GM21423 (cell line): ENCODE measurements at regions not wholly inside any gene's neighbourhood (a gene's known extent, or its start where the extent isn't known, plus 50 kb on each side); places are given as distances from the start of the nearest gene placed in this dataset.

Source experiments
- ATAC-seq: cut with Tn5 transposase; IDR thresholded peaks from one replicate; pipeline ENCODE4 v1.9.1; 2021; ENCODE audit warnings: mild to moderate bottlenecking, moderate library complexity; ENCODE audit not compliant: unreplicated experiment

DNA sequence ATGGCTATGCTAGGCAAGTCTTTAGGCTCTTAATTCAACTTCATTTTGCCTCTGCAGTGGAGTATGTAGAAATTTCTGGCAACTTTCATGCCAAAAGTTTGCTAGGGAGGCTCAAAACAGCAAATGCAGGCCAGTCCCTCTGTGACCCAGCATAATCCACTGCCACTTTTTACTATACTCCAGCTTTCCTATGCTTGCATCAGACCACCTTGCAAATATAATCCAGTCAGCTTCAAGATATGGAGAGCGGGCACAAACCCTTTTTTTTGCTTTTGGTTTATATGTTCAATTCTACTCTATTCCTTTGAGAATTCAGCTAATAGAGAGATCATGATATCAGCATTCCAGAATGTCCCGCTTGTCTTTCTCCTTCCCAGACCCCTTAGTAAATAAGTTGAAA lies 192.0 kb upstream of the PABPC4L start:
- ATAC-seq, result no peak

DNA sequence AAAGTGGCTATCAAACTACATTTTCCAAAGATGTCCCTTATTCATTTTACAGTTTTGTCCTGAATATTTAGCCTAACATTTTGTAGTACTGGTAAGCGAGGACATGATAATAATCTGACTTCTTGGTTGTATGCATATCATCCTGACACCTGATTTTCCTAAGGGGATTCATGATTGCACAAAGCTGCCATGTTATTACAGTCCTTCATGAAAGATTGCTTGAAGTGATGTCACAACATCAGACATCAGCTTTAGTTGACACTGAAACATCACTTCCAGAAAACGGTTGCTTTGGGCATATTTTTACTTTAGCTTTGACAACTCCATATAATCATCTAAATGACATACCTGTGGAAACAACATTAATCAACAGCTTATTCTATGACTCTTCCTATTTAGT lies 188.7 kb upstream of the PABPC4L start:
- ATAC-seq, result no peak

DNA sequence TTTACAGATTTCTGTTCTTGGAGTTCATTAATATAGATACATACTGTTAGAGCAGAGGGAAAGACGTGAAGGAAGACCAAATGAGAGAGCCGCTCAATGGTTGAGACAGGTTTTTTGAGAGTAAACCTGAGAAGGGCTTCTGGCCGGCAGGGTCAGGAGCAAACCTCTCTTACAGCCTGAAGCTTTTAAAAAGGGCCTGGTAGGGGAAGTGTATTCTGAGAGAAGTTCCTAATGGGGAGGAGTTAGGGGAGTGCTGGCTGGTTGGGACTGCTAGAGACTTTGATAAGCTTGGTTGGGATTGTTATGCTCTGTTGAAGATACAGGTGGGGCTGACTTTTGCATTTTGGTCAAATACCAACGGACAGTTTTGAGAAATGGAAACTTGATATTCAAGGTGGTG lies 186.8 kb upstream of the PABPC4L start:
- no peak for ATAC-seq

DNA sequence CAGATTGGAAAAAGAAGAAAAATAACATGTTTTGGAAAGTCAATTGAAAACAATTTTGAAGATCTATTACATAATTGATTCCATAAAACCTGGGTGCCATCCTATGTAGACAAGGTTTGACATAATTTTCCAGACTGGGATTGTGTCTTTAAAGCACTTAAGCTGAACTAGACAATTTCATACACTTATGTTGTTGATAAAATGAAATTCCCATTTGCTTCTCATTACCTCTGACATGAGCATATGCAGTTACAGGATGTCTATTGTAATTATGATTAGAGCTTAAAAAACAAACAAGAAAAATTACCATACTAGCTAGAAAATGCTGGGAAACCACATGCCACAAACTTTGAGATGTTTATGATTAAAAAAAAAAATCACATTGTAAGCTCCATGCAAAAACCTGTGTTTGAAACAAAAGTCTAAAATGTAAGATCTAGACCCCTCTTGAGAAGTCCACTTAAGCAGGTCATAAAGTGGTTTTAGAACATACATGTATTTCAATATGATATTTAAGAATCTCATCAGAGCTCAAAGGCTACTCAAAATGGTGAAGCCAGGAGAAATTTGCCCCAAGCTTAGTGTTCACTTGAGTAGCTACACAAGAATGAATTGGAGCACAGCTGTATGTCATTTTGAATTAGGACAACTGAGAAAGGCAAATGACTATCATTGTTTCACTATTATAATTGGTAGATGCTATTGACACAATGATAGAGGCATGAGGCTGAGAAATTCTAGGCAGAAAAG lies 181.1 kb upstream of the PABPC4L start:
- ATAC-seq, result no peak

DNA sequence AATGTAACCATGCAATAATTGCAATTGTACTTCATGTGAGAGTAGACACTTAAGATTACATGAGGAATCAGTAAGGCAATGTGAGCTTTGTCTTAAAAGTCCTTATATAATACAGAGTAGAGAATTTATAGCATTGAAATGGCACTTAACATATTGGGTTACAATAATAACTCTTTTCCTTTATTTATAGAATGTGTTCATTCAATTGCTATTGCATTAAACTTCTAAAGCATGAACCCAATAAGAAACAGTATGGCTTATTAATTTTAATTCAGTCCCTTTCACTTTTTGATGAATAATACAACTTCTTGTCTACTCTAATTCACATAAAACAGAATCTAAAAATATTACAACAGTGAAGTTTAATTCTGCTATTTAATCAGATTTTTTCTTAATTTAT lies 174.2 kb upstream of the PABPC4L start:
- ATAC-seq, result no peak

DNA sequence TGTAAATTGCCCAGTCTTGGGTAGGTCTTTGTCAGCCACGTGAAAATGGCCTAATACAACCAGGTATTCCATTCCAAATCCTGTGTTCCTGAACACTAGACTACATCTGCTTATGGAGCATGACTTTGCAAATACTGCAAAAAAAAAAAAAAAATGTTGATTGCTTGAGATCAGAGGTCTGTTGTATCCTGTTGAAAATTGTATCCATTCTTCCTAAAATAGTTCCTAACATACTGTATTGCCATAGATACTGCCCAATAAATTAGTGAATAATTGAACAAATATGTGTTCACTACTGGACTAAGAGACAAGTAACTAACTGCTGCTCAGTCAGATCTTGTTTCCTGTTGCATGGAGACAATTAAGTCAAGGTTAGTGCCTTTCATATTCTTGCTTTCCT lies 164.3 kb upstream of the PABPC4L start:
- ATAC-seq, result no peak

DNA sequence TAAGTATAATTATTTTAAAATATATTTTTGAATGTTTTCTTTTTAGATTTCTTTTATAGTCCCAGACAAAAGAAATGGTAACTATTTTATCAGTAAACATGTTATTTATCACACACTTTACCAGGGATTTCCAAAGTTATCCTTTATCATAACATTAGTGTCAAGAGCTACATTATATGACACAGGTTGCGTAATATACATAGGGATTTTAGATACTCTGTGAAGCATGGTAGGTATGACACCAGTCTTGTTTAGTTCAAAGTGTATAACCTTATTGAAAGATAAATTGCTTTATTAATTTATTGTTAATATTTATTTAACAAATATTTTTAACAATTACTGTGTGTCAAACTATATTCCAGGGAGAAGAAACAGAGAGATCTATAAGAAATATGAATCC lies 163.3 kb upstream of the PABPC4L start:
- ATAC-seq, result no peak

DNA sequence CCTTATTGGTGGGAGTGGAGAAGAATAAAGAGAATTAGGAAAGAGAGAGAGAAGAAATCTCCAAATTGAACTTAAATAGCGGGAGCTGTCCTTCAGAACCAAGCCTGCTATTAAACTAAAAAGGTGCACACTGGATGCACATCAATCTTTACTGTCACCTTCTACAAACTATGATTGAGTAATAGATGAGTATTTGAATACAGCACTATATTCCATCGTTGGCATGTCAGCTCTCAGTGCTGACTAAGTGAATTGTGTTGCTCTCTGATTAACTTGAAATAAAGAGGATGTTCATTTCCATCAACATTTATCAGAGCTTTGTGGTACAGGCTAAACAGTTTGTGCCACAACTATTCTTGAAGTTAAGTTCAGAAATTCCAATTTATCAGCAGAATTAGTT lies 143.7 kb upstream of the PABPC4L start:
- no peak for ATAC-seq

DNA sequence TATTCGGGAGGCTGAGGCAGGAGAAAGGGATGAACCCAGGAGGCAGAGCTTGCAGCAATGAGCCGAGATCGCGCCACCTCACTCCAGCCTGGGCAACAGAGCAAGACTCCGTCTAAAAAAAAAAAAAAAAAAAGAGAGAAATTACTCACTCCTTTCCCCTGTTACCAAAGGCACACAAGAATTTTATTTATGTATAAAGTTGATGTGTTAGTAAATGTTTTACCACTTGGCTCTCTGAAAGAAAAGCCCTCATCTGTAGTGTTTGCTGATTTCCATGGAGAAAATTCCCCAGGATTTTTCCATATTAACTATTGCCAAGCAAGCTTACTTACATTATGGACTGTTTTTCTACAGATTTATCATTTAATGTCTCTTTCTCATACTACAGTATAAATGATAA lies 142.1 kb upstream of the PABPC4L start:
- ATAC-seq, result no peak

DNA sequence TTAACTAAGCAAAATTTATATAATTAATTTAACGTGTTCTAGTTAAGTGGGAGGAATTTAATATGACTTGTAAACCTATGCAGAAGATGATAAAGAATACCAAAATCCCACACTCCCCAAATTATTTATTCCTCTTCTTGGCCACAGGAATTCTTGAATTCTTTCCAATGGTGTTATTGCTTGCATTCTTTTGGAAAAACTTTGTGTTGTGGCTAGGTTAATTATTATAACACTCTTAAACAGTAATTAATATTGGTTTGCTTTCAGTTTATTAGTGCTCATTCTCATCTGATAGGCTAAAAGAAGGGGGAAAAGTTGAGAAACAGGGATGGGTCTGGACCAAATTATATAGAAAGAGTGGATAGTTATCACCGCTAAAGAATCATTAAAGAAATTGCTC lies 141.5 kb upstream of the PABPC4L start:
- ATAC-seq, result no peak

DNA sequence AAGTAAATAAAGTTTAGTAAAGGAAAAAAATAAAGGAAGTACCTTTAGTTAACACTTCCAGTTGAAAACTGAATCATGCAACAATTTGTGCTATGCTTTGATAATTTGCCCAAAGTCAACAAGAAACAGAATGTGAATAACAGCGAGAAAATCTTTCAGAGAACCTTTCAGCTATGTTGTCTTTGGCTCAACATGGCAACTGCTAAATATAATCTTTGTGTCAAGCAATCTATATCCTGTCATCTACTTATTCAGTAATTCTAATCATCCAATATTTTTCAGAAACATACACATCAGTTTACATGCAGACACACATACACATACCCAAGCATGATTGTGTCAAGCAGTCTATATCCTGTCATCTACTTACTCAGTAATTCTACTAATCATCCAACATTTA lies 136.0 kb upstream of the PABPC4L start:
- ATAC-seq, result no peak

DNA sequence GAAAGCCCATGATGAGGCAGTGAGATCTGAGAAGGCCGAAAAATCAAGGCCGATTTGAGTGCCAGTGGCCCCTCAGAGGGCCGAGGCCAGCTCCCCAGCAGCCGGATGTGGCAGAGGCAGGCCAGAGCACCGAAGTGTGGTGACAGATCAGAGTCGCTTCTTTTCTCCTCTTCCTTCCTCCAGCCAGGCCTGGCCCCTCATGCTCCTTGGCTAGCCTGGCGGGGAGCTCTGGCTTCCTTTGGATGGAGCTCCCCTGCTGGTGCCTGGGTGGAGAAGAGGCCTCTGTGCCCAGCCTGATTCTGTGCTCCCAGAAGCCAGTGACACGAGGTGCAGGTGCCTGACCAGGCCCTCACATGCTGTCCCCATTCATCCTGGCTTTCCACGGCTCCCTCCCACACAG lies 127.2 kb upstream of the PABPC4L start:
- no peak for ATAC-seq

DNA sequence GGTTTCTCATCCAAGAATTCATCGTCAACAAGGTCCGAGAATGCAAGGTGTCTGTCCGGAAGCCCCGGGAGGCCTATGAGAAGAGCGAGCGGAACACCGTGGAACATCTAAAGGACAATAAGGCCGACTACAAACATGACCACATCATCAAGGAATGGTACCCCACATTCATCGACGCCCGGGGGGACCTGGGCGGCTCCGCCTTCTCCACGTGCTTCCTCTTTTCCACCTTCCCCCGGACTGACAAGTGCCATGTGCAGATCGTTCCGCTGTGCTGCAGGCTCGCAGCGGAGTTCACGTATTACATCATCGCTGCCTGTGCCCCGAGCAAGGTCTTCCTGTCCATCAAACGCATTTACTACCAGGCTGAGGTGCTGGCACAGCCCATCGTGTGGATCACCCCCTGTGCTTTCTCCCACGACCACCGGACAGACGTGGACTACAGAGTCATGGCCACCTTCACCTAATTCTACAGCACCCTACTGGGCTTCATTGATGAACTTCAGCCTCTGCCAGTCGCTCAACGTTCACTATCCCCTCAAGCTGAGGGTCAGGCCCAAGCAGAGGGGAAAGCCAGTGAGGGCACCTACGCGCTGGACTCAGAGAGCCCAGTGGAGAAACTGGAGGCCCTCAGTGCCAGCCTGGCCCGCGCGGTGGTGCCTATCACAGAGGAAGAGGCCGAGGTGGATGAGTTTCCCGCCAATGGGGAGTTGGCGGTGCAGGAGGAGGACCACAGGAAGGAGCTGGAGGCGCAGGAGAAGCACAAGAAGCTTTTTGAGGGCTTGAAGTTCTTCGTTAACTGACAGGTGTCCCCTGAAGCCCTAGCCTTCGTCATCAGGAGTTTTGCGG lies 125.9 kb upstream of the PABPC4L start:
- ATAC-seq, result no peak

DNA sequence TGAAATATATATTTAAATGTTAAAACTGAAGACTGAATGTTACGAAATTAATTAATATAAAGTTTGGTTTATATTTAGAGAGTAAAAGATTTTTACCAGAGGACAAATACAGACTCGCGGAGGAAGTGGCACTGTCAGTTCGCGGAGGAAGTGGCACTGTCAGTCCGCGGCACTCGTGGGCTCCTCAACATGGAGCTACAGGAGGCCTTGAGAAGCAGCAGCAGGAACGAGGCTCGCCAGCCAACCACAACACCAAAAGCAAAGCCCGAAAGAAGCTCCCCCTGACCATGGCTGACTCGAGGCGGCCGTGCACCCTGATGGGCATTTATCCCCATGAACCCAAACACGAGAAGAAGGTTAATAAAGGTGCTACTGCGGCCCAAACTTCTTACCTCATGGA lies 125.3 kb upstream of the PABPC4L start:
- no peak for ATAC-seq

DNA sequence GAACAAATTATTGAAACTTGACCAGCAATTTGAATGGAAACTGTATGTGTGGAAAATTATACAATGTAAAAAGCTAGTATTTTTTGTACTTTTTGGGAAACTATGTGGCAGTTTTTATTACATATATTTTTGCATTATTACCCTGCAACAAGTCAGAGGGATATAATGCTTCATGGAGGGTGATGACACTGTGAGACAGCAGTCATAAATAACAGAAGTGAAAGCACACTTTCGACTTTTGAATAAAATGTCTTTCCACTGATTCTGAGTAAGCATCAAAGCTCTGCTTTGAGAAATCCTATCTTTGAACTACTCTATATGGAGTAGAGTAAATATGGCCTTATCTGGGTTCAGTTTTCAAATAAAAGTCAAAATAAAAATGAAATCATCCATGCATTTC lies 122.6 kb upstream of the PABPC4L start:
- no peak for ATAC-seq

DNA sequence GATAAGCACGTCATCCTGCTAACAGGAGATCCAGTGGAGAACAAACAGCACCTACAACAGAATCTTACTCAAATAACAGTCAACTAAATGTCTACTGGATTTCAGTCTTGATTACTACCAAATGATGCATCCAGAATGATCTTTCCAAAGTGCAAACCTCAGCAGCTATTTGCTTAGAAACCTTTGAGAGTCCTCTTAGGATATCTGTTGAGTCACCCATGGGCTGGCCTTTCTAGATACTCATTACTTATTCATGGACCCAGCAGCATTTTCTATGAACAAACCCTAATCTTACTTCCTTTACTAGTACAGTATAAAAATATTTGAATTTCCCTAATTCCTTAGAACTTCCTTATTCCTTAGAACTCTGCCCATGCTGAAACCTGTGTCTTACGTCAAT lies 118.5 kb upstream of the PABPC4L start:
- ATAC-seq, result no peak

DNA sequence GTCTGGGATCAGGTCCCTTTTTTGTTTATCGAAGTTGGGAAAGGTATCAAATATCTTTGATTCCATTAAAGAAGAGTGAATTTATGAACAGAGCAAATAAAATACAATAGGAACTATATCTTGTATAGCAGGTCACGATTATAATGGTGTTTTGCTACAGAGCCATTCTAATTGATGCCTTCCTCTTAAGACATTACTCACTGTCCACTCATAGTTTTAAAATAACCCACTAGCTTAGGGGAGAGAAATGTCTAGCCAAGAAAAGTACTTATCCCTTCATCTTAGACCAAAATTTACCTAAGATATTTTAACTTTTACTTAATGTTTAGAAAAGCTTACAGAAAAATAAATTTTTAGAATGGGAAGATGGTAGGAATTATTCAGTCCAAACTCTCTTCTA lies 112.0 kb upstream of the PABPC4L start:
- ATAC-seq, result no peak

DNA sequence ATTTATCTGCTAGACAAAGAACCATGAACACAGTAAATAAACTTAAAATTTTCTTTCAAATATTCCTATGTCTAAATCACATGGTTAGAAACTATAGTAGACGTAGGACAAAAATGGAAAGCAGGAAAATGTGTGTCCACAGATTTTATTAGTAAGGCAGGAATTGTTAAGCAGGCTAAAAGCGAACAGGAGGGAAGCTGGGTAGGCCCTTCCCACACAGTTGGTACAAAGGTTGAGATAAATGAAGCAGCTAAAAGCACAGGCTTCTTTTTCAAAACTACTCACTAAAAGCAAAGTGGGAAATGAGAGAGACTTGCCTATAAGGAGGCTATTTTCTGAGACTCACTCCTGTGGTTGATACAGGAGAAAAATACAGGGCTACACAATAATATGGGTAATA lies 108.1 kb upstream of the PABPC4L start:
- ATAC-seq, result no peak

DNA sequence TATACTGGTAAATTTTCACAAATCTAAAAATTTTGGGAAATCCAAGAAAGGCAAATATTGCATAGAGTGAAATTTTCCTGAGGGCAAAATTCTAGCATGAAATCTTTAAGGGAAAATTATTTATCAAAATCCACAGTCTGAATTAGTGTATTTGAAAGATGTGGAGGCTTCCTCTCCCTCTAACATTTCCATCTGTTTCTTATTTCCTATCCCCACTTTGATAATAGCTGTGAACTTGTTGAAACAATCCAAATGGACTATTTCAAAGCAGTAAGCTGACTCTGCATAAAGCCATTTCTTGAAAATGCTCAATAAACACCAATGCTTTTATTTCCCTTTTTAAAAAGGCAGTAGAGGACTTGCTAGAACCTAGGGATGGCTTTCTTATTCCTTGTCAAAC lies 107.3 kb upstream of the PABPC4L start:
- ATAC-seq, result no peak

DNA sequence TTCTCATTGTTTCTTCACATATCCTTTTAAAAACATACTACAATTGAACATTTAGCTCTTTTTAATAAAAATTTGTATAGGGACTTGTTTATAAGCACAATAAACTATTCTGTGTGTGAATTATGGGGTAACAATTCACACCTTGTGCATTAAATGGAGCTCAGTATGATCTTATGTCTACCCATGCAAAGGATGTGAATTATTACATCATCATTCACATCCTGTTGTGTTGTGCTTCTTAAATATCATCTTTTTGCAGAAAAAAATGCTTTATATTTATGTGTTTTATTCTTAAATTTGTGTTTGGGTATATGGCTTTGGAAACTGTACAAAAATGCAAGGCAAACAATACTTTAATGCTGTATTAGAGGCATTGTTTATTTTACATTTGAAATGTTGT lies 96.7 kb upstream of the PABPC4L start:
- no peak for ATAC-seq

DNA sequence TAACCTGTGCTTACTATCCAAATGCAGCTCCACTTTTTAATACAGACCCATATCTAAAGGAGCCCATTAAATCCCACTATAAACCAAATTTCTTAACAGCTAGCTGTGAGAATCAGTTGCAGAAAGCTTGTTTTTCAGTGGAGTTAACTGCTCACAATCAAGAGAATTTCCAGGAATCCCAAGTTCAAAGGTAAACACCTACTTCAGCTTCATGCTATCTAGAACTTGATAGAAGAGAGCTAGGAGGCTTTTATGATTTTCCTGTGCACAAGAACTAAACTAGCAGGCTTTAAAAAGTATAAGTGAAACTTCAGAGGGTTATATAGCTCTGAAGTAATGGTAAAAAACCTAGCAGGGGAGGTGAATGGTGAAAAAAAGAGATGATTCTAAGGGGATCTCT lies 96.2 kb upstream of the PABPC4L start:
- no peak for ATAC-seq

DNA sequence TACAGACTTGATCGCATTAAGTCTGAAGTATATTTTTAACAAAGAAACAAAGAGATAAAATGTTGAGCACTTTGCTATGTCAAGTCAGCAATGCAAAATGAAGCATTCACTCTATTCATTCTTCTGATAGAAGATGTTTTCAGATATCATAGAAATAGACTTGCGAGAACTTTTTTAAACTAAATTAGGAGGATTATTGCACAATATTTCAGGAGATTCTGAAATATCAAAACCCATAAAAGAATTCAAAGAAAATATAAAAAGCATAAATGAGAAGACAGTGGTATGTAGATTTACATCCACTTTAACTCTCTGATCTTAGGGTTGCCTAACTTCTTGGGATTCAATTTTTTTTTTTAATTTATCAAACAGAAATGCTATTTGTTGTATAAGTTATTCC lies 81.1 kb upstream of the PABPC4L start:
- no peak for ATAC-seq

DNA sequence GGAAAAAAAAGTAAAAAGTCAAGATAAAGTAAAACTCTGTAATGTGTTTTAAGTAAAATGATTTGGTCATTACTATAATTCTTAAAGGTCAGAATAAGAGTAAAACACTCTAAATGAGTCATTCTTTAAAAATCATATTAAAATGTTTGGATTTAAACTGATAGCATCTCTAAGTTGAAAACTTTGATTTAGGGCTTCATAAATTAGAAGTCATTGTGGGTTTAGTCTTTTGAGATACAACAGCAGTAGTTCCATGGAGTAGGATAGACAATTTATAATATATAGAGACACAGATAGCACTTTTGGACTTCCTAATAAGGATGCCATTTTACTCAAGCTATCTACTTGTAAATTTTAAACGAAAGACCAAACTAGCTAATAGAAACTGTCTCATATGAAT lies 77.1 kb upstream of the PABPC4L start:
- no peak for ATAC-seq
